ENCODE measurements at regions not wholly inside any gene's neighbourhood (a gene's known extent, or its start where the extent isn't known, plus 50 kb on each side); places are given as distances from the start of the nearest gene placed in this dataset.
"Not testable (repeated sequence)": the region's sequence is repeated elsewhere in the genome, so short reads cannot be mapped to it uniquely, and the experiment has no call there.

DNA sequence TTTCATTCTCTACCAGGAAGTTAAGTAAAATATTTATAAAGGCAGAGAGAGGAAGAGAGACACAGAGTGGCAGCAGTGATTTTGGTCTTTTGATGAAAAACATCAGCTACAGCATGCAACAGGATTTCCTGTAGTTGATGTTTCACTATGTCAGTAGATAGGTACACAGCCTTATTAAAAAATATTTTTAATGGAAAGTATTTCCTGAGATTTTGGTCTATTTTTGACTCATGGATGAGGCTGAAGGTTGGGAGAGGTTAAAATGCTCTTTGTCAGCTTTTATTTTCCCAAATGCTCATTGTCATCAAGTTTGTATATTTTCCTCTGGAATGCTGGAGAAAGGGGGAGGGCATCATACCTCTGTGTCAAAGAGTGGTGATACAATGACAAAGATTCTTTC is 1112.5 kb downstream of the CBLN2 start:
- no peak for DNase-seq
- ATAC-seq: no peak
- H3K27me3 Mint-ChIP-seq (ENCODE audit: low read depth): no peaks in the 10 kb centered on the region
- no peak overlapping the region for H3K4me3 Mint-ChIP-seq
- H3K9me3 Mint-ChIP-seq: no peaks in the 10 kb centered on the region
- H3K4me1 Mint-ChIP-seq (ENCODE audit: low read depth): no peaks in the 10 kb centered on the region
- no peaks in the 10 kb centered on the region for H3K36me3 Mint-ChIP-seq (ENCODE audit: insufficient read depth)

DNA sequence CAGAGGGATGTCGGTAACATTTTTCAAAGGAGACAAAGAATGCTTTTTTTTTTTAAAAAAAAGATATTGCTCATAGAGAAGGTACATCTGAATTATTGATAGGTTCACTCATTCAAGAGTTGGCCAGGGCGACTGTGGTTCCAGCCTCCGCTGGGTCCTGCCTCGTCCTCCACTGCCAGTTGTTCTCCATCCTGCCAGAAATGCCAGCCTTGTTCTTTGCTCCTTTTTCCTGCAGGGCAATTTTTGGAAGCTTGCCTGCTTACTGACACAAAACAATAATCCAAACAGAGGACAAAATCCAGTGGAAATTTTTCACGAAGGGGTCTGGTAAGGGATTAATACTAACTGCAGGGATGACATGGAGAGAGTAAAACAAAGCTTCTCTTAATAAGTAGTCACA is 1113.0 kb downstream of the CBLN2 start:
- ATAC-seq (no peak), DNase-seq (no peak)
- Mint-ChIP-seq H3K9me3 (no peaks in the 10 kb centered on the region), H3K4me1 (ENCODE audit: low read depth) (no peaks in the 10 kb centered on the region), H3K4me3 (no peak overlapping the region), H3K27me3 (ENCODE audit: low read depth) (no peaks in the 10 kb centered on the region), H3K36me3 (ENCODE audit: insufficient read depth) (no peaks in the 10 kb centered on the region)

DNA sequence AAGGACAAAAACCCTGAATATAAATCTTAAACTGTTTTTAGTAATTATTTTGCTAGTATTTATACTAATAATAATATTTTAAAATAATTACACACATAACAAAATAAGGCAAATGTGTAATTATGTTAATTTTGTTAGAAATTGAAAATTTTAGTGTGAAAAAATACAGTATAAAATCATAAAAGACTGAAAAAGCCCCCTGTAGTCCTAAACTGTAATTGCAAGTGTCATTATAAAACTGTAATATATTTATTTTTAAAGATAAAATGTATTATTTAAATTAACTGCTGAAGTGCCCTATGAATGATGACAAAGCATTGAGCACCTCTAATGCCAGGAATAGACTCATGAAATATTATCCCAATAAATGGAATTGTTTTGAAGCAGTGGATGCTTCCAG is 1117.7 kb downstream of the CBLN2 start:
- Mint-ChIP-seq H3K4me3 (no peak overlapping the region), H3K36me3 (ENCODE audit: insufficient read depth) (no peaks in the 10 kb centered on the region), H3K9me3 (peaks cover 3% of the 10 kb centered on the region), H3K27me3 (ENCODE audit: low read depth) (no peaks in the 10 kb centered on the region), H3K4me1 (ENCODE audit: low read depth) (no peaks in the 10 kb centered on the region)
- no peak for DNase-seq
- ATAC-seq: no peak

DNA sequence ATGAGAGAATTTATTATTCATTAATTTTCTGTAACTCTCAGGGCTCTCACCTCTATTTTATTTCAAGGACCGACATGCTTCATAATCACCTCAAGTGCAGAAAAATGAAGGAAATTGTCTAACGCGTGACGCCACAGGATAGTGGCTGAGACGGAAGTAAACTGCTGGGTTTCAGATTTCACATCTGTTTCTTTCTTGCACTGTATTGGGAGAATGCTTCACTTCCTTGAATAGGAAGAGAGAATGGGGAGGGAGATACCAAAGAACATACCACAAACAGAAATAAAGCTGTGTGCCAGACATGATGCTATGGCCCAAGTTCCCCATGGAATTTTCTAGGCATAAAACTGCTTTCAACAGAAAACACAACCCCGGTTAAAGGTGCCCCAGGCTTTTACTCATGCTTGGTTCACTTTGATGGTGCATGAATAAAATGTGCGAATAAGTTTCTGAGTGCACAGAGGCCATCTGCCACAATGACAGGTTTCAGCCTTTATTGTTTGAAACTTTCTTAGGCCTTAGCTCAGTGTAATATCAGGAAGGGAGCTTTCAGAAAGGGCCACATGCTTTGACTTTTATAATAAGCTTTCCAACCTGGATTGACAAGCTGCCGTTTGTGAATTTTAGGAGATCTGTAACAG is 1116.4 kb downstream of the SOCS6 start:
- no peak for DNase-seq
- Mint-ChIP-seq H3K9me3 (peaks cover 4% of the 10 kb centered on the region), H3K4me1 (ENCODE audit: low read depth) (no peaks in the 10 kb centered on the region), H3K4me3 (no peak overlapping the region), H3K27me3 (ENCODE audit: low read depth) (no peaks in the 10 kb centered on the region), H3K36me3 (ENCODE audit: insufficient read depth) (no peaks in the 10 kb centered on the region)
- ATAC-seq: no peak

DNA sequence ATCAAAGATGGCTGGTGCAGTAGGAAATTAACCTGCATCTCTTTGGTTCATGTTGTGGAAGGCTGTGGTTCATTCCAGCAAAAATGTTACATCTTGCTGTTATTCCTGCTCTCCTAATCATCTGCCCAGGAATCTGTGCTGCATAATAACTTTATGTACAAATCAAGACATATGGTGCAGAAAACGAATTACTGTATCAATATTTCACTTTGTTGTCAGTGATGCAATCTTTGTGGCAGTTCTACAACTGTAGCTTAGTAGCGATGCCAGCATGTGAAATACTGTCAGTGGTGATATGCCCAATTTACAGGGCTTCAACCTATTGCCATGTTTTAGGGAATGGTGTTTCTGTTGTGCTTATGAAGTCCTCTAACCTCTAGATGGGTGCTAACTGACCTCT is 1114.7 kb downstream of the SOCS6 start:
- no peak for ATAC-seq
- no peak for DNase-seq
- Mint-ChIP-seq H3K4me3 (no peak overlapping the region), H3K27me3 (ENCODE audit: low read depth) (no peaks in the 10 kb centered on the region), H3K9me3 (no peaks in the 10 kb centered on the region), H3K4me1 (ENCODE audit: low read depth) (no peaks in the 10 kb centered on the region), H3K36me3 (ENCODE audit: insufficient read depth) (no peaks in the 10 kb centered on the region)

DNA sequence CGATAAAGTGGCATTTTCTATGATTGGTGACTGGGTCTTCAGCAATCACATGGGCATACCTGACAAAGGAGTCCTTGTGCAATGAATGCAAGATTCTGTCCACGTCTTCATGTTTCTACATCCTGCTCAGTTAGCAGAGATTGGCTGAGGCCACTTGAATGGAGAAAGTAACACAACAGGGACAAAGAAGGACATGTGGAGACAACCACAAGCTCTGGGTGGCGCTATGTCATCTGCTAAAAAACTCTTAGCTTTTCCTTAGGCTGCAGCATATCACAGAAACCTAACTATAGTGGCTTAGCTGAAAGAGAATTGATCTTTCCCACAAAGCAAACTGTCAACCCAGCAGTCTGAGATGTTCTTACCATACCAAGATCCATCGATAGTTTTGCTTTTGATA is 1109.7 kb downstream of the SOCS6 start:
- H3K4me1 Mint-ChIP-seq (ENCODE audit: low read depth): no peaks in the 10 kb centered on the region
- H3K36me3 Mint-ChIP-seq (ENCODE audit: insufficient read depth): no peaks in the 10 kb centered on the region
- no peak for DNase-seq
- H3K9me3 Mint-ChIP-seq: no peaks in the 10 kb centered on the region
- no peaks in the 10 kb centered on the region for H3K27me3 Mint-ChIP-seq (ENCODE audit: low read depth)
- no peak overlapping the region for H3K4me3 Mint-ChIP-seq
- no peak for ATAC-seq

DNA sequence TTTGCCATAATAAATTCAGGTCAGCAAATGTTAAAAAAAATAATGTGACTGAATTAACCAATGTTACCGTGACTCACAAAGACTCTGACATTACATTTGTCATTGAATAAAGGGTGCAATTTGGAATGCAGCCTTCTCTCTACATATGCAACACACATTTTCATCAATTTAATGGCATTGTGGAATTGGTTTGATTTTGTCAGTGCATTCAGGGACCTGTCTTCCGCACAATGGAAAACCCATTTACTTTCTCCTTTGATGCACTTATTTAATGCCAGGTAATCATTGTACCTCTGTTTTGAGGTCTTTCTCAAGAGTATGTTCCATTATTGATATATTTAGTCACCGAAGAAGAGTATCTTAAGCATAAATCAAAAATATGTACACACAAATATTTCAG is 1099.3 kb downstream of the SOCS6 start:
- Mint-ChIP-seq H3K4me1 (ENCODE audit: low read depth) (no peaks in the 10 kb centered on the region), H3K4me3 (no peak overlapping the region), H3K36me3 (ENCODE audit: insufficient read depth) (no peaks in the 10 kb centered on the region), H3K27me3 (ENCODE audit: low read depth) (no peaks in the 10 kb centered on the region), H3K9me3 (no peaks in the 10 kb centered on the region)
- DNase-seq (no peak), ATAC-seq (no peak)

DNA sequence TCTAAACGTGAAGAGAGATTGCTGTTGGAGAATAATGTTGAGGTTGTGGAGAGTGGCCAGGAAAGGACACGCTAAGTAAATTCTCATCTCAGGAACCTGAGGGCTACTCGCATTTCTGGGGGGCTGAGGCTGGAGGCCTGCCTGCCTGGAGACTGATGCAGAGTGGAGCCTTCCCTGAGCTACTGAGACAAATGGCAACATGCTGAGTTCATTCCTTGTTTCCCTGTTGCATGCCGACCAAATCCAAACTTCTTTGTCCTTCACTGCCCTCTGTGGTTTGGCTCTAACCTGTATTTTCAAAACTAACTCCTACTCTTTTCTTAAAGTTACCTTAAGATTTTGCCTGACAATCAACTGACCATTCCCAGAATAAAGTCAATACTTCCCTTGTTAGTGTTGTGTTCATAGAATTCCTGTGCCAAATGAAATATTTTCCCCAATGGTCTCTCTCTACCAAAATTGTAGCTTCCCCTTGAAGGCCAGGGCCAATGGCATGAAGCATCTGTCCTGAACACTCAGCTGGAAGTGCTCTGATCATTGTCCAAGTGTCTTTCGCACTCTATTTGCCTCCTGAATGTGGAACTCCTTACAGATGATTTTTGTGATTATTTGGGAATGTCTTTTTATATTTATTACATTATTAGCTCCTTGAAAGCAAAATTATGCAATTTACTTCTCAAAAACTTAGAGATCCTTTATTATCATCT is 1085.6 kb downstream of the SOCS6 start:
- DNase-seq: no peak
- Mint-ChIP-seq H3K27me3 (ENCODE audit: low read depth) (no peaks in the 10 kb centered on the region), H3K36me3 (ENCODE audit: insufficient read depth) (no peaks in the 10 kb centered on the region), H3K4me3 (no peak overlapping the region), H3K4me1 (ENCODE audit: low read depth) (no peaks in the 10 kb centered on the region), H3K9me3 (no peaks in the 10 kb centered on the region)
- ATAC-seq: no peak

DNA sequence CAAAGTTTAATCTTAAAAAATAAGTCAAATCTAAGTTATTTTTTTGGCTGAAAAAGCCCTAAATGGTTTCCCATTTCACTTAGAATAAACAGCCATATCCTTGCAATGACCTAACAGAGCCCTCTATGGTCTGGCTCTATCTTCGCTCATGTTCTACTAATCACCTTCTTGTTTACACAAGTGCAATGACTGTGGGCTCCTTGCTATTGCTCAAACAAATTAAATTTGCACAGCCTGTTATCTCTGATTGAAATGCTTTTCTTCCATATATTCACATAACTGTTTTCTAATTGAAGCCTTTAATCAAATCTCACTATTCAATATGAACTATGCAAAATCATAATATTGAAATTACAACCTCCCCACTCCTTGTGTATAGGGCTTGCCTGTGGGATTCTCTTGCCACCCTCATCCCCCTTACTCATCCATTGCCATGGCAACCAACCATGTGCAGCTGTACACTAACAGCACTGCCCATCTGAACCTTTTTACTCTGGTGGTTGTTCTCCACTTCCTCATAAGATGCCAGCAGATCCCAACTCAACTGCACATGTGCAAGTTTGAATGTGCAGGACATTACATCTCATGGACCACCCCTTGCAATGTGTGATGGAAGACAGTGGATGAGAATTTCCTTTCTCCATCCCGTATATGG is 1083.2 kb downstream of the SOCS6 start:
- Mint-ChIP-seq H3K9me3 (peaks cover 14% of the 10 kb centered on the region), H3K36me3 (ENCODE audit: insufficient read depth) (no peaks in the 10 kb centered on the region), H3K4me1 (ENCODE audit: low read depth) (no peaks in the 10 kb centered on the region), H3K4me3 (no peak overlapping the region), H3K27me3 (ENCODE audit: low read depth) (no peaks in the 10 kb centered on the region)
- DNase-seq (no peak), ATAC-seq (no peak)

DNA sequence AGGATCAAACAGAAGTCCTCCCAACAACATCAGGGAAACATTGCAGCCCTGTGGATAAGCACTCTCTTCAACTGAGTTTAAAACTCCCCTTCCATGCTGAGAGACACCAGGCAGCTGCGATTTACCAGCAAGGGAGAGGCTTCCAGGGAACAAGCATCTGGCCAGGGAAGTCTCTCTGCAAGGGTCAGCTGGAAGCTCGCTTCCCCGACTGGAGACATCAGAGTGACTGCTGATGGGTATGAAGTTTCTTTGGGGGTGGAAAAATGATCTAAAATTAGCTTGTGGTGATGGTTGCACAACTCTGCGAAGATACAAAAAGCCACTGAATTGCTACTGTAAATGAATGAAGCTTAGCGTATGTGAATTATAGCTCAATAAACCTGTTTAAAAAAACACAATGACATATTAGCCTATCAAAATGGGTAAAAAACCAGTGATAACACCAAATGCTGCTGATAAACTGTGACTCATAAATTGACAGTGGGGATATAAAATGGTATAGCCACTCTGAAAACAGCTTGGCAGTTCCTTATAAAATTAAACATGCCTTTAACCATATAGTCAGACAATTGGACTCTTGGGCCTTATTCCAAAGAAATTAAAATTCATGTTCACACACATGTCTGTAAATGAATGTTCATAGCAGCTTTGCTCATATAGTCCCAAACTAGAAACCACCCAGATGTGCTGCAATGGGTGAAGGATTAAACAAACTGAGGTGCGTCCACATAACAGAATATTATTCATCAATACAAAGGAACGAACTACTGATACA is 1082.0 kb downstream of the SOCS6 start:
- Mint-ChIP-seq H3K4me3 (no peak overlapping the region), H3K4me1 (ENCODE audit: low read depth) (no peaks in the 10 kb centered on the region), H3K36me3 (ENCODE audit: insufficient read depth) (no peaks in the 10 kb centered on the region), H3K27me3 (ENCODE audit: low read depth) (no peaks in the 10 kb centered on the region), H3K9me3 (peaks cover 24% of the 10 kb centered on the region)
- no peak for DNase-seq
- ATAC-seq: no peak

DNA sequence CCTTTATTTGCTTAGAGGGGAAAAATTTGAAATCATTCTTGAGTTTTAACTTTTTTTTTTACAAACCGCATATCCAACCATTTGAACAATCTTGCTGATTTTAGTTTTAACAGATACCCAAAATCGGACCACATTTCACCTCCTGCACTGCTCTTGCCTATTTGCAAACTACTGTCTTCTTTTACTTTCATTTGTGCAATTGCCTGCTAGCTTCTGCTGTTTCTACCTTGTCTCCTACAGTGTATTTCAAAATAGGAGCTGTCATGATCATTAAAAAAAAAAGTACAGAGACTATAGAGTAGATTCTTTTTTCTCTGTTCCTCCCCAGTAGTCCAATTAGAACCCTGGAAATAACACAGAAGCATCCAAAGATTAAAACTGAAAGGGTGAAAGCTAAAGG is 1081.2 kb downstream of the SOCS6 start:
- ATAC-seq (no peak), DNase-seq (no peak)
- H3K9me3 Mint-ChIP-seq: peaks cover 24% of the 10 kb centered on the region
- no peaks in the 10 kb centered on the region for H3K27me3 Mint-ChIP-seq (ENCODE audit: low read depth)
- no peaks in the 10 kb centered on the region for H3K4me1 Mint-ChIP-seq (ENCODE audit: low read depth)
- no peak overlapping the region for H3K4me3 Mint-ChIP-seq
- no peaks in the 10 kb centered on the region for H3K36me3 Mint-ChIP-seq (ENCODE audit: insufficient read depth)

DNA sequence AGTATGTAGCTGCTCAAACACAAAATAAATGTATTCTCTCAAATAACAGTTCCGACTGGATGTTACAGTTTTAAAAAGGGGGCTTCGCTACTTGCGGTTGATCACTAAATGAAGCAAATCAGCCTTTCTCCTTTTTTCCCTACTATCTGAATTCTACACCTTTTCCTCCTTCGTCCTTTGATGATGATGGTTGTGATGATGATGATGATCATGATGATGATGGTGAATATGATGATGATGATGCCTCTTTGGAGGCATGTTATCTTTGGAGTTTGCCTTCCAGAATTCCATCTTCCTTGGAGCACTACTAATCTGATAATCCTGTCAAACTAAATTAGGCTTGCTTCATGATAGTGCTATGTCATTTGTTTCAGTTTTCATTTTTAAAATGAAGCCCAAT is 1073.3 kb downstream of the SOCS6 start:
- no peak for ATAC-seq
- Mint-ChIP-seq H3K27me3 (ENCODE audit: low read depth) (no peaks in the 10 kb centered on the region), H3K9me3 (peaks cover 16% of the 10 kb centered on the region), H3K4me3 (no peak overlapping the region), H3K36me3 (ENCODE audit: insufficient read depth) (no peaks in the 10 kb centered on the region), H3K4me1 (ENCODE audit: low read depth) (no peaks in the 10 kb centered on the region)
- no peak for DNase-seq

DNA sequence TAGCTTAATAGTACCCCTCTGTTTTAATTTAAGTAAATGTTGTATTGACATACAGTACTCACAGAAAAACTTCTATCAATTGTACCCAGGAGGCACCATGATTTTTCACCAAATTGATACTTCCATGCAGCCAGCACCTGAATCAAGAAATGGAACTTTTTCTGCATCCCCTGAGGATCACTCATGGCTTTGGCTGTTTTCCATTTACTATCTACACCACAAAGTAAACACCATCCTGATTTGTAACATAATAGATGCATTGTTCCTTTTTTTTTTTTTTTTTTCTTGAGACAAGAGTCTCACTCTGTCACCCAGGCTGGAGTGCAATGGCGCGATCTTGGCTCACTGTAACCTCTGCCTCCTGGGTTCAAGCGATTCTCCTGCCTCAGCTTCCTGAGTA is 1066.8 kb downstream of the SOCS6 start:
- not testable (repeated sequence) for H3K4me3 Mint-ChIP-seq; H3K27me3 Mint-ChIP-seq (ENCODE audit: low read depth); H3K4me1 Mint-ChIP-seq (ENCODE audit: low read depth); ATAC-seq; DNase-seq; H3K9me3 Mint-ChIP-seq; H3K36me3 Mint-ChIP-seq (ENCODE audit: insufficient read depth)

DNA sequence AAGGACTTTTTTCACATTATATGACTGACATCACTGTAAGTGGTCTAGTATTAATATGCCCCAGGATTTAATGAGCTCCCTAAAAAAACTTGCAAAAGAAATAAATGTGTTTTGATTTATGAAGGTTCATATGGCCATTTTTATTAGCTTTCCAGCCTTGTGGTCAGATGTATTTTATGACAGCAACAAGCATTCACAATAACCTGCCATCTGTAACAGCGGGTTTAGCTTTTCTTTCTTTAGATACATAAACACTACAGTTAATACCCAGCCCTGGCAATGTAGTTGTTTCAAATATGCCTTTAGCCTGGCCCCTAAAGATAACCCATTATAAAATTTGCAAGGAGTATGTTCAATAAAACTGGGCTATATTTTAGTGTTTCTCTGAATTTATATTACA is 1063.8 kb downstream of the SOCS6 start:
- DNase-seq (no peak), ATAC-seq (no peak)
- no peaks in the 10 kb centered on the region for H3K9me3 Mint-ChIP-seq
- H3K4me1 Mint-ChIP-seq (ENCODE audit: low read depth): no peaks in the 10 kb centered on the region
- no peak overlapping the region for H3K4me3 Mint-ChIP-seq
- no peaks in the 10 kb centered on the region for H3K27me3 Mint-ChIP-seq (ENCODE audit: low read depth)
- H3K36me3 Mint-ChIP-seq (ENCODE audit: insufficient read depth): no peaks in the 10 kb centered on the region
